Mesothelial cell of epicardium (in vitro differentiated cells): ENCODE measurements at regions not wholly inside any gene's neighbourhood (a gene's known extent, or its start where the extent isn't known, plus 50 kb on each side); places are given as distances from the start of the nearest gene placed in this dataset.

Experiments used
- DNase-seq, 2 experiments: peaks; one replicate each; pipeline ENCODE4 v3.0.0; 2021; ENCODE audit warnings: low spot score in 2 of 2; ENCODE audit not compliant: unreplicated experiment in 2 of 2
- H3K27ac Mint-ChIP-seq: 2 replicates; pipeline ENCODE4 v1.8.0; 2021; ENCODE audit warnings: mixed read lengths
- H3K27me3 Mint-ChIP-seq: 2 replicates; pipeline ENCODE4 v1.8.0; 2021; ENCODE audit warnings: low read depth, mixed read lengths
- H3K36me3 Mint-ChIP-seq: 2 replicates; pipeline ENCODE4 v1.8.0; 2021; ENCODE audit warnings: mixed read lengths
- H3K4me1 Mint-ChIP-seq: 2 replicates; pipeline ENCODE4 v1.8.0; 2021; ENCODE audit warnings: mixed read lengths
- H3K4me3 Mint-ChIP-seq: 2 replicates; pipeline ENCODE4 v1.8.0; 2021; ENCODE audit warnings: mild to moderate bottlenecking, moderate library complexity, mixed read lengths
- H3K9me3 Mint-ChIP-seq: 2 replicates; pipeline ENCODE4 v1.8.0; 2021; ENCODE audit warnings: mixed read lengths
- CTCF ChIP-seq: fragments of 200-600 bp; sonication (generic); IDR thresholded peaks from one replicate; pipeline ENCODE4 v1.5.0; 2021; ENCODE audit warnings: antibody characterized with exemption; ENCODE audit not compliant: unreplicated experiment

GRCh38 chr20:57874141-57874540 is 164.3 kb upstream of the PMEPA1 start:
- Mint-ChIP-seq H3K27ac (no peak overlapping the region), H3K27me3 (peaks cover 22% of the 10 kb centered on the region)
- no peak for TF ChIP-seq CTCF

GRCh38 chr20:57872816-57873409 is 163.1 kb upstream of the PMEPA1 start:
- TF ChIP-seq CTCF, result no peak
- no peak overlapping the region for H3K4me3 Mint-ChIP-seq
- H3K9me3 Mint-ChIP-seq, result no peaks in the 10 kb centered on the region
- no peak overlapping the region for H3K27ac Mint-ChIP-seq
- no peaks in the 10 kb centered on the region for H3K36me3 Mint-ChIP-seq
- DNase-seq, result peak in 1 of 2 experiments; percentile 9
- peaks cover 9% of the 10 kb centered on the region for H3K4me1 Mint-ChIP-seq
- H3K27me3 Mint-ChIP-seq, result peaks cover 30% of the 10 kb centered on the region

More at GRCh38 chr20:57874141-57874540, 164.3 kb upstream of the PMEPA1 start:
- no peaks in the 10 kb centered on the region for H3K36me3 Mint-ChIP-seq
- H3K9me3 Mint-ChIP-seq, result no peaks in the 10 kb centered on the region
- DNase-seq, result peak in 1 of 2 experiments; percentile 0
- H3K4me1 Mint-ChIP-seq, result peaks cover 10% of the 10 kb centered on the region
- H3K4me3 Mint-ChIP-seq, result no peak overlapping the region

- Mint-ChIP-seq H3K36me3 (no peaks in the 10 kb centered on the region), H3K27ac (no peak overlapping the region), H3K9me3 (no peaks in the 10 kb centered on the region), H3K4me3 (no peak overlapping the region), H3K27me3 (peaks cover 34% of the 10 kb centered on the region), H3K4me1 (peaks cover 9% of the 10 kb centered on the region)
- DNase-seq, result peak in 1 of 2 experiments; percentile 21
- no peak for TF ChIP-seq CTCF
Observed at GRCh38 chr20:57871237-57871632, 161.4 kb upstream of the PMEPA1 start.

- Mint-ChIP-seq H3K36me3 (no peaks in the 10 kb centered on the region), H3K9me3 (no peaks in the 10 kb centered on the region), H3K4me1 (peaks cover 11% of the 10 kb centered on the region), H3K4me3 (no peak overlapping the region), H3K27ac (no peak overlapping the region), H3K27me3 (peaks cover 38% of the 10 kb centered on the region)
- no peak for TF ChIP-seq CTCF
- peak in 1 of 2 experiments; percentile 17 for DNase-seq
Observed at GRCh38 chr20:57870597-57871236, 160.9 kb upstream of the PMEPA1 start.

GRCh38 chr20:57869951-57870315 is 160.1 kb upstream of the PMEPA1 start:
- Mint-ChIP-seq H3K27me3 (peaks cover 42% of the 10 kb centered on the region), H3K4me1 (peaks cover 11% of the 10 kb centered on the region), H3K4me3 (no peak overlapping the region), H3K9me3 (no peaks in the 10 kb centered on the region), H3K27ac (no peak overlapping the region), H3K36me3 (no peaks in the 10 kb centered on the region)
- TF ChIP-seq CTCF, result no peak
- peak in 1 of 2 experiments; percentile 27 for DNase-seq
